Gastrocnemius medialis (tissue), 4 donors: ENCODE measurements at regions not wholly inside any gene's neighbourhood (a gene's known extent, or its start where the extent isn't known, plus 50 kb on each side); places are given as distances from the start of the nearest gene placed in this dataset.

Experiments
- POLR2A ChIP-seq, 2 donors: fragments of 450-650 bp; IDR thresholded peaks; one replicate each; pipeline ENCODE4 v1.6.1; 2017; ENCODE audit warnings: antibody characterized with exemption in 2 of 2, mild to moderate bottlenecking in 2 of 2, moderate library complexity in 2 of 2
- TF ChIP-seq, protein P1 (sequence below), 5 experiments: fragments of 450-650 bp in 3 of 5; fragments of 200-600 bp in 2 of 5; sonication (generic) in 2 of 5; IDR thresholded peaks in 4 of 5; conservative IDR thresholded peaks in 1 of 5; 1 replicate in 4 of 5; 2 replicates in 1 of 5; pipeline ENCODE4 v1.5.1; 2016 to 2019; ENCODE audit warnings: antibody characterized with exemption in 5 of 5, mild to moderate bottlenecking in 3 of 5, moderate library complexity in 3 of 5

DNA sequence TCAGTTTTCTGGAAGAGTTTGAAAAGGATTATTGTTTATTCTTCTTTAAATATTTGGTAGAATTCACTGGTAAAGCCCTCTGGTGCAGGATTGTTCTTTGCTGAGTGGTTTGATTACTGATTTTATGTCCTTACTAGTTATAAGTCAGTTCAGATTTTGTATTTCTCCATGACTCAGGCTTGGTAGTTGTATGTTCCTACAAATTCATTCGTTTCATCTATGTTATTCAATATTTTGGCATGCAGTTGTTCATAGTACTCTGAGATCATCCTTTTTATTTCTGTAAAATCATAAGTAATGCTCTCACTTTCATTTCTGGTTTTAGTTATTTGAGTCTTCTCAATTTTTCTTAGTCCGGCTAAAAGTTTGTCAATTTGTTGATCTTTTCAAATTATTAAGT is 58.1 kb upstream of the CRYM start:
- TF ChIP-seq, protein P1, sequence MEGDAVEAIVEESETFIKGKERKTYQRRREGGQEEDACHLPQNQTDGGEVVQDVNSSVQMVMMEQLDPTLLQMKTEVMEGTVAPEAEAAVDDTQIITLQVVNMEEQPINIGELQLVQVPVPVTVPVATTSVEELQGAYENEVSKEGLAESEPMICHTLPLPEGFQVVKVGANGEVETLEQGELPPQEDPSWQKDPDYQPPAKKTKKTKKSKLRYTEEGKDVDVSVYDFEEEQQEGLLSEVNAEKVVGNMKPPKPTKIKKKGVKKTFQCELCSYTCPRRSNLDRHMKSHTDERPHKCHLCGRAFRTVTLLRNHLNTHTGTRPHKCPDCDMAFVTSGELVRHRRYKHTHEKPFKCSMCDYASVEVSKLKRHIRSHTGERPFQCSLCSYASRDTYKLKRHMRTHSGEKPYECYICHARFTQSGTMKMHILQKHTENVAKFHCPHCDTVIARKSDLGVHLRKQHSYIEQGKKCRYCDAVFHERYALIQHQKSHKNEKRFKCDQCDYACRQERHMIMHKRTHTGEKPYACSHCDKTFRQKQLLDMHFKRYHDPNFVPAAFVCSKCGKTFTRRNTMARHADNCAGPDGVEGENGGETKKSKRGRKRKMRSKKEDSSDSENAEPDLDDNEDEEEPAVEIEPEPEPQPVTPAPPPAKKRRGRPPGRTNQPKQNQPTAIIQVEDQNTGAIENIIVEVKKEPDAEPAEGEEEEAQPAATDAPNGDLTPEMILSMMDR (IDR thresholded peaks at IDR 0.05 in 4 of 5, conservative IDR thresholded peaks at IDR 0.05 in 1 of 5): no peak
- no peak for TF ChIP-seq POLR2A (IDR thresholded peaks at IDR 0.05)
